CD4-positive, alpha-beta T cell treated with Interleukin-12 subunit alpha and Interleukin-12 subunit beta, for 1 hour (primary cell): ENCODE measurements at regions not wholly inside any gene's neighbourhood (a gene's known extent, or its start where the extent isn't known, plus 50 kb on each side); places are given as distances from the start of the nearest gene placed in this dataset.
"Not testable (repeated sequence)": the region's sequence is repeated elsewhere in the genome, so short reads cannot be mapped to it uniquely, and the experiment has no call there.

Source experiments
- DNase-seq: peaks from one replicate; pipeline ENCODE4 v3.0.0-alpha.2; 2020

DNA sequence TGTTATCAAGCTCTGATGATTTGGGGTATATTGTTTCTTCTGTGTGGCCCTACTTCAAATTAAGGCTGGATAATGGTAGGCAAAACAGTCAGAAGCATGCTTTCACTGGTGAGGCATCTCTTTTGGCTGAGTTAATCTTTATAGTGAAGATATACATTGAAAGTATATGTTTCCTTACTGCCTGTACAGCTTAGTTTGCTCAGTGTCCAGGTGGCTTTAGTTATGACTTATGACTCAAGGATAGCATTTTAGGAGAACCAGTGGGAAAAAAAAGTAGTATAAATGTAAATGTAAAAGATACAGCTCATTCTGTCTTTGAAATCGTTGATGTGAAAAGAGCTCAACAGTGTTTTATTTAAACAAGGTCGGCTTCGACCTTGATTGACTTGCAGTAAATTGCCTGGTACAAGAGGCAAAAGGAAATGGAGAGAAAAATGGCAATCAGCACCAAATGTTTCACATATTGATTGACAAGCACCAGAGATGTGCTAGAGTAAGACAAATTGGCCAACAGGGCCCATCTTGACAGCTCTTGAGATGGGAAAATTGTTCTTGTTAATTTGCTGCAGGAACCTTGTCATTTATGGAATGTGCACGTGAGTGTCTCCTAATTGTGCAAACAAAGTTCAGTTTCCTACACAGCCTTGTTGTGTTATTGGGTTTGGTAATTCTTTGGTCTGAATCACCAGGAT, 447.4 kb upstream of the WWC1 start:
- no peak for DNase-seq

DNA sequence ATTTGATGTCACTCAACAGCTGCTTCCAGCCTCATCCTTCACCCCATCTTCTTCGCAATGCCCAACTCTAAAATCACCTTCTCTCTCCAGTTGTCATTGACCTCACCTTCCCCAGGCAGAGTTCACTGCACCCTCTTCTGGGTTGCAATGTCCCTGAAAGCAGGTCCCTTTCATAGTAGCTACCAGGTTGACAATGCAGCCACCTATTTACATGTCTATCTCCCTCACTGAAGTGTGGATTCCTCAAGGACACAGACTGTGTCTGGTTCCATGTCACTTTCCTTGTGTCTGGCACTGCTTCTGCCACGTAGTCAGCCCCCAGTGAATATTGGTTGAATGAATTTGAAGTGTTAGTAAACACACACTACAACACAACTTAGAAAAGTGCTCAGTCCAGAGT, 445.5 kb upstream of the WWC1 start:
- DNase-seq: no peak

DNA sequence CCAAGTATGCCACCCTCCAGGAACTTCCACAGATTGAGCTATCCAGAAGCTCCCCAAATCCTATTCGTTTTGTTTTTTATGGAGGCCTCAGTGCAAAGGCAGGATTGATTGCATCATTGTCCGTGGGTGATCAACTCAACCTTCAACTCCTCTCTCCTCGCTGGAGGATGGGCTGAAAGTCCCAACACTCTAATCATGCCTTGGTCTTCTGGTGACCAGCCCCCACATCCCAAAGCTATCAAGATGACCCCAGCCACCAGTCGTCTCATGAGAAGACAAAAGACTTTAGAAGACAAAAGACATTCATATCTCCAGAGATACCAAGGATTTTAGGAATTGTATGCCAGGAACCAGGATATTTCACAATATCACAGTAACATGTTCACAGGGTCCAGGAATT, 441.6 kb upstream of the WWC1 start:
- no peak for DNase-seq

DNA sequence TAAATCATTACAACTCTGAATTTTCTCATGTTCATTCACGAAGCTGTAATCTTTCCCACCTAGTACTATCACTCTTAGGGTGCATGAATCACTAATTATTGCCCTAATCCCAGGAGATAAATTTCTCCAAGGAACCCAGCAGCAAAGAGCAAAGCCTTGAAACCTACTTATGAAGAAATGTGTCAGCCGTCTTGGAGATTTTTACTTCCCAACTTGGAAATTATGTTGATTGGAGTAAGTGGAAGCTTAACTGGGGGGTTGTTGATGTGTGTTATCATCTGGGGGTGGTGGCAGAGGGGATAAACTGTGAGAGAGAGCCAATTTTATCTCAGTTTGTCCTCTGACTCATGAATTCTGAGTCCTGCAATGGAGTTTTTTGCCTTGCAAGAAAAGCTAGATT, 440.5 kb upstream of the WWC1 start:
- DNase-seq: no peak

DNA sequence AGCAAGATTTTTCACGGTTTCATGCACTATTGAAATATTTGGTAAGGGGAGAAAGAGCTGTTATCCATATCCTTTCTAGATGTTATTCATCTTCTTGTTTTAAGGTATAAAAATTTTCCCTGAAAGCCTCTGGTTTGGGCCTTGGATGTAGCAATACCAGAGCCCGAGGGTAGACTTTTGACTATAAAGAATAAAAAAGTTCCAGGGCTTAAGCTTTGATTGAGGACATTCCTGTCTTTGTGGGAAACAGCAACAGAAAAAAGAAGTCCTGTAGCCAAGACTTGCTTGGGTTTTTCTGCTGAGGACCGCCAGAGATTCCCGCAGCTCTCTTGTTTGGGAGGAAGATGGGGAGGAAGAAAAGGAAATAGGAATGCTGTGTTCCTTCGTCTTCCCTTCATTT, 440.0 kb upstream of the WWC1 start:
- no peak for DNase-seq

DNA sequence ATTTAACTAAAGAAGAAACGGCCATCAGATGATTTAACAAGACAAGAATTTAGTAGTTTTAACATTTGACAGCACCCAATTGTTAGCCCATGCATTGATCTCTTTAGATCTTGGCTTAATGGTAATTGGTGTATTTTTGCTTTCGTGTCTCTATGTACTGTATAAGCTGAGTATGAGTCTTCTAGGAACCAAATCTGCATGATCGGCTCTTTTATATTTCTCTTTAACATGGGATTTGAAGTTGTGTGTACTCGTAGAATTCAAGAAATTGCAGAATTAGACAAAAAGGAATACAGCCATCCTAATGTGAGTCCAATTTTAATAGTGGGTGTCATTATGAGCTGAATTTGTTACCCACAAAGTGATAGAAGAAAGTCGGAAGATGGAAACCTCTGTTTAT, 438.9 kb upstream of the WWC1 start:
- no peak for DNase-seq

DNA sequence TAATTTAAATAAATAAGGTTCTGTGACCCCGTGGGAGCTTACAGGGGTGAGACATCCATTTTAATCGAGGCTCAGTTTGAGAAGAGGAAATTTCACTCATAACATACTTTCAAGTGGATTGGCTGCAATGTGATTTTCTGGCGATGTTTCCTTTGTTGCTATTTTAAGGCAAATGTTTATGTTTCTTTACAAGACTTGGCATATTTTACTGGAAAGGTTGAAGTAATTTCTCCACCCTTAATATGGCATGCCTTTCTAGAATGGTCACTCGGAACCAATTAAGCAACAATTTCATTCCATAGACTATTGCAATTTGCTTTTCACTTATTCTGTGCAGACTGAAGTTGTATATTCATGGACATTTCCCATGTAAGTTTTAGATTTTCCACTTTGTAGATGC, 438.0 kb upstream of the WWC1 start:
- no peak for DNase-seq

DNA sequence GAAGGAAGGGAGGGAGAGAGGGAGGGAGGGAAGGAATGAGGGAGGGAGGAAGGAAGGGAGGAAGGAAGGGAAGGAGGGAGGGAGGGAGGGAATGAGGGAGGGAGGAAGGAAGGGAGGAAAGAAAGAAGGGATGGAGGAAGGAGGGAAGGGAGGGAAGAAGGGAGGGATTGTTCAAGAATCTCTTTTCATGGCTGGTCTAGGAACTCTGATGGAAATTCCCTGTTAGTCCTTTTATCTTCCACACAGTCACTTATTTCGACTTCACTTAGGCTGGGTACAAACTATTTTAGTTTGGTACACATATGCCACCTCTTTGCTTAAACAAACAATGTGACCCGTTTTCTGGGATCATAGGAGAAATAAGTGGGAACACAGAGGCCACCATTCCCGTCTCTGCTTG, 435.6 kb upstream of the WWC1 start:
- DNase-seq: no peak

DNA sequence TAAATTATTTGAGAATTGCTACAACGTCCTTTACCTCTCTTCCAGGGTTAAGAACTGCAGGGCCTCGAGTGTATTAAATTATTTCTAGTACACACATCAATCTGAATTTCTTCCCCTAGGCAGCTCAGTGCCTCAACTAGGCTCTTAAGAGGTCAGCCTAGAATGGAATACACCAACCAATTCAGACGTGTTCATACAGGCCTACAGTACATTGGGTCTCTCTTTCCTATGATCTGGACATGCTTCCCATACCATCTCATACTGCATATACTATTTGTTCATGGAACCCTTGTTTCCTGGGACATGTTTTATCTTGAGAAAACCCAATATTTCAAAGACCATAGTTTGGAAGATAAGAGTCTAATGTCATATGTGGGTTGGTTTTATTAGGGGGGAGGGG, 434.1 kb upstream of the WWC1 start:
- DNase-seq: no peak

DNA sequence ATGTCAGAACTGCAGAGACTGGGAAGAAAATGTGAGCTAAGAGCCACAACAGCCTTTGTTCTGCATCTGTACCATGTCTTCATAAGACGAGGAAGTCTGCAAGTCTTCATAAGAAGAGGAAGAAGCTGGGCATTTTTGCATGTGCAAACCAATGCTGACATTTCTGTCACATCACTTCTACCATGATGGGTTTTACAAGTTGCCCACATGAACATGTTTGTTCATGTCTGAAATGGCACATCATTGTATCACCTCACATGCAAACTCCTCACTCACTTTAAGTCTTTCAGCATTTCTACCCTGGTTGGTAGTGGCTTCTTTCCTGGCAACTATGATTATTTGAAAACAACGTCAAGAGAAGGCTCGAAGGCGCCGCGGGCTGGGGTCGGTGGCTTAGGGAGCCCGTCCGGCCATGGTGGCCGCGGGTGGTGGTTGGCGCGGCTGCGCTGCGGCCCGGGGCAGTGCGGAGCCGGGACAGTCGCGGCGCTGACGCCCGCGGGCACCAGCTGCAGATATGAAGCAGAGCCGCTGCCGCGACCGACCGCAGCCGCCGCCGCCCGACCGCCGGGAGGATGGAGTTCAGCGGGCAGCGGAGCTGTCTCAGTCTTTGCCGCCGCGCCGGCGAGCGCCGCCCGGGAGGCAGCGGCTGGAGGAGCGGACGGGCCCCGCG, 433.1 kb upstream of the WWC1 start:
- DNase-seq: not testable (repeated sequence)

DNA sequence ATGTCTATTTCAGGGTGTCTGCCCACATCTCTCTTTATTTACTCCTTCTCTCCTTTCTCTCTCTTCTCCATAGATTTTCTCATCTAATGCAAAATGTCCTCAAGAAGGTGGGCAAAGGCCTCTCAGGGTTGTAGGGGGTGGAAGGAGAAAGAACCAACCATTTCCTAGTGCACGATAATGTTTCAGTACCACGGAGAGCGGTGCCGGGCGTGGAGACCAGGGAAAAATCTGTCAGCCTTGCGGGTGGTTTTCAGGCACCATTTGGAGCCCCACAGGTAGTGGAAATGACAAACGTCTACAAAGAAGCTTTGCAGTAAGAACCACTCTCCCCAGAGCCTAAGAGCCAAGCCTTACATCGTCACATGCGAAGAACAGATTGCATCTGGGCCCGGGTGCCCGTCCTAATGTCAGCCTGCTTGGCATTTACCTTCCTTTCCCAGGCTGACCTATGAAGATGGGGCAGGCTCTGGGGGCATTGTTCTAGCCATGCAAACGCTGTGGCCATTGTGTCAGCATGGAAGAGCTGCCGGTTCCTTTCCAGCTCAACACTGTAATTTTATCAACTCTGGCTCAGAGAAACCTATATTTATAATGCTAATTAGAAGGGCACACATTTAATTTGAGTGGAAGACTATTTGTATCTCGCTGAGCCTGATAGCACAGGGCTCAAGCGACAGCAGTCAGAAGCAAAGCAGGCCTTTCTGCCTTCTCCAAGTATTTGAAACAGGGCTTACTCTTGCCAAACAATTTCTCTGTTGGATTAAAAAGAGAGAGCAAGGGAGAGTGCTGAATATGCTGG, 430.1 kb upstream of the WWC1 start:
- DNase-seq: no peak

DNA sequence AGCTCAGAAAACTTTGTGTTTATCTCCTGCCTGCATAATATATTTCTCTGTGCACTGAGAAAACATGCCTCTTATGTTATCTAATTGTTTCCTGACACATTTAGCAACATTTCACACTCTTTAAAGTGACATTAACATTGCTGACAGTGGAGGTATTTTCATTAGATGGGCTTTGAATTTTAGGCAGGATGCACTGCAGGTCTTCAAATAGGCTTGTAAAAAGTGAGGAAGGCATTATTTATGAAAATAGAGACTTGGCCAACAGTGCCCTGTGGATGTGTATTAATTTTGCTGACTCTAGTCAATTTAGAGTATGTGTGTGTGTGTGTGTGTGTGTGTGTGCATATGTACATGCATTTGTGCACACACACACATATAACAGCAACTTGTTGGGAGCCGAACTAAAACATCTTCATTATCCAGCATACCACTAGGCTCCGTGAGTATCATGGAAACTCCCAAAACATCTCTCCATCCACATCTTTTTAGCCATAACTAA, 429.5 kb upstream of the WWC1 start:
- DNase-seq: no peak

DNA sequence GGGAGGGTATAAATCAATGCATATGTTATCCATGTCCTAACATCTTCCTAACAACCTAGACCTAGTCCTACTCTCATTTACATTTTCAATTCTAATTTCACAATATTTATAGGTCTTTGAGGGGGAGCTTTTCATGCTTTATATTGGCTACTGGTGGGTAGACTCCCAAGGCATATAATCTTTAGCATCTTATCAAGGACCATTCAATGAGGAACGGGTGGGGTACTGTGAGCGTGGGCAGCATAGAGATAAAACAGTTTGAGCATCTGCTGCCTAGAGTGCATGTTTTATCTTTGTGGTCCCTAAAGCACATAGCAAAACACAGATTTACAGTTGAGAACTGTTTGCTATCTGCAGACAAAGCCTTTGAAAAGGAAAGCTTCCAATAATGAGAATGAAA, 427.6 kb upstream of the WWC1 start:
- no peak for DNase-seq

DNA sequence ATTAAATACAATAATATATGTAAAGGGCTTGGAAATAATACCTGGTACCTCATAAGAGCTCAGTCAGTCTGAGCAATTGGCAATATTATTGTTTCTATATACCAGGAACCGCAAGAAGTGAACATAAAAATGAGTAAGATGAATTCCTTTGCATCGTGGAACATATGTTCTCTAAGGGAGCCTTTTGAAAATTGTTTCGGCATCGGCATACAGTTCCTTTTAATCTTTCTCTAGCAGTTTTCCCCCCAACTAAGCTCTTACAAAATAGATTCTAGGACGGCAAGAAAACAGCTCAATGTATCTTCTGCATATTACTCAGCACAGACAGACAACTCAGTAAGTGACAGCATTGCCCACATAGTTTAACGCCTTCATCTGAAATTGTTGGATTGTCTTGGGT, 426.6 kb upstream of the WWC1 start:
- no peak for DNase-seq

DNA sequence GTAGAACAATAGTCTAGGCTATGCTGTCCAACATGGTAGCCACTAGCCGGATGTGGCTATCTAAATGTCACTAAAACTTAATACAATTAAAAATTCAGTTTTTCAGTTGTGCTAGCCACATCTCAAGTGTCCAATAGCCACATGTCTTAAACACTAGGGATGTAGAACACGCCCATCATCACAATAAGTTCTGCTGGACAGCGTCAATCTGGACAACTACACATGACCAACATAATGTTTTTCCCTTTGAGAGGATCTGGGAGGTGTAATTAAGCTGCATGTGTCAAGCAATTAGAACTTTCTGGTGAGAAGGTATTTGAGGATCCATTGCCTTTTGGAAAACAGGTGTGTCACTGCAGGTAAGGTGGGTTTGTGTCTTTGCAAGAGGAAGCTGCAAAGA, 424.6 kb upstream of the WWC1 start:
- DNase-seq: no peak

DNA sequence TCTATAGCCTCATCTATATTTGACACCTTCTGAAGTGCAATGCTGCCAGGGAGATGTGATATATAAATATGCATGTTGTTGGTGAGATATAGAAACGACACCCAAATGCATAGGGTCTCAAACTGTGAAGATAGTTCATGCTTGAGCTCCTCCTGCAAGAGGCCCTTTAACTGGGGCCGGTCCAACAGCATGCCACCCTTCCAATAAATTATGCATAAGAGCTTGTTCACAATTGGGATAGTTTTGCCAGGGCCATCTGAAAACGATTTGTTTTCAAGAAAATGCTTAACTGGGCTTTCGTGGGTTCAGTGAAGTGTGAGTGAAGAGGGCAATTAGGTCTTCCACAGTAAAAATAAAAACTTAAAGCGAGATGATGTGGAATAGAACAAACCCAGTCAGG, 424.2 kb upstream of the WWC1 start:
- DNase-seq: no peak

DNA sequence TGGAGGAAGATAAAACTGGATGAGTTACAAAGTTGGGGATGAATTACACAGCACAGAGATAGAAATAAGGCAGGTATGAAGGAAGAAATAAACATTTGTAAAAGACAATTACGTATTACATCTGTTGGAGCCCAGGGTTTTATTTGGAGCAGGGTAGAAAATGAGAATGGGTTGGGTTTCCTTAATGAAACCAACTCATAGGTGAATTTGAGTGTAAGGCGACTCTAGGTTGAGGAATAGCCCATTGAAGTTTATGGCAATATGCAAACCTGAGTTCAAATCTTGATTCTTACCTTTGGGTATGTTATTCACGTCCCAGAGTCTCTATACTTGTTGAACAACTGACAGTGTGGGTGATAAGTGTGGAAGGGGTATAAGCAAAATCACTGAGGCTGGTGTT, 422.3 kb upstream of the WWC1 start:
- no peak for DNase-seq

DNA sequence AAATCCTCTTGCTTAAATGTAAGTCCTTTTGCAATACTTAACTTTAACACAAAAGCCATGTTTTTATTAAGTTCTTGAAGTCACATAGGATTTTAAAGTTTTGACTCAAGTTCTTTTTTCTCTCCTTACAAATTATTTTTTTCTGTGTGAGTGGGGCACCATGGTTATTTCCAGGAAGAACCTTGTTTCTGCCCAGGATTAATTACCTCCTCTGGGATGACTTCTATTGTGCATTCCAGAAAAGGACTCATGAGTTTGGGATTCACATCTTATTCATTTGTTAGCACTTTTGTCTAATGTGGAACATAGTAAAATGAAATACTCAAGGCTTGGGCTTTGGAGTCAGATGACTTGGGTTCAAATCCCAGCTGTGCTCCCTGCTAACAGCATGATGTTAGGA, 421.4 kb upstream of the WWC1 start:
- no peak for DNase-seq

DNA sequence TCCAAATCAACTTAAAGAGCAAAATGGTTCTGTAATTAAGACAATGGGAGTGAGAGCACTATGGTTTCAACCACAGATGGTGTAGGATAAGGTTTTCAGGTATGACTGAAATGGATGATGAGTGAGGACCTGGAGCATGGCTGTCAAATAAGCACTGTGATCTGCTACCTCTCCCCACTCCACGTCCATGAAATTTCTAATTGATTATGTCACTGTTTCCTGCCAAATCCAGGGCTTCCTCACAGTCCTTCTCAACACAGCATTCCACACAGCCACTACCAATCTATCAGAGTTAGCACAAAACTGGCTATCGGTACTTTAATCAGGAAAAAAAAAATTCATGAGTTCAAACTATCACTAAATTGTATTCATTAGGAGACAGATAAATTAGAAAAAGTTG, 420.4 kb upstream of the WWC1 start:
- no peak for DNase-seq

DNA sequence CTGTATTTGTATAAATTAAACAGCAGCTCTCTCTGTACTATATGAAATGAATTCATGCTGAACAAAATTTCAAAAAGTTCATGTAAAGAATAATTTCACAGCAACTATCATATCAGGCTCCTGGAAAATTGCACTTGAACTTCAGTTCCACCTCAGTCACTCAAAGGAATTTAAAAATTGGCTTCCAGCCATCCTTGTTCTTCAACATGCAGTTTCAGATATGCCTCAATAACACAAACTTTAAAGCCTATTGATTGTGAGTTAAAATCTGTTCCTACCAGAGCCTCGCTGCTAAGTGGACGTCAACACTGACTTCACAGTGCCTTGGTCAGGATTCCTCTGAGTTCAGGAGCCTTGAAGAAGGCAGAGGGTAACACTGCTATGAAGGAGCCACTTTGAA, 418.7 kb upstream of the WWC1 start:
- DNase-seq: no peak

DNA sequence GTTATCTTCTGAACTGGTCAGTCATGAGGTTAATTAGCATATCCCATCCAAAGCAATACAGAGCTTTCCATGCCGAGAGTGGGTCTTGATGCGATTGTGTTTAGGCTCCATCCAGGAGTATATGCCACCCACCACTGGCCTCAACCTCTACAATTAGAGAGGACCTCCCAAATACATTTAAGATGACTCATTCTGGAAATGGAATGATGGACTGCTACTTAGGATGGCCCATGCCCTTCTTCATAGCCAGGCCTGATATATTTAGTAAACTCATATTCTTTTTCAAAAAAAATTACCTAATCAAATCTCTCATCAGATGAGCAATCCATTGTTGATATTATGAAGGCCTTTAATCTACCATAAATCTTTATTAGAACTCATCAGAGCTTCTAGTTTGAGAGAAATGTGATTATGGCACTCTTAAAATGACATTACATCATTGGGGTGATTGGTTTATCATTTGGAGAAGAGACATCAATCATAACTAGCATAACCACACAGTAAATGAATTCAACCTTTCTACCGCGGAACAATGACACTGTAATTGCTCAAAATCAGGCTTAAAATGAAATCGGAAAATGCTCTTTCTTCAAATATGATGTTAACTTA, 414.2 kb upstream of the WWC1 start:
- no peak for DNase-seq

DNA sequence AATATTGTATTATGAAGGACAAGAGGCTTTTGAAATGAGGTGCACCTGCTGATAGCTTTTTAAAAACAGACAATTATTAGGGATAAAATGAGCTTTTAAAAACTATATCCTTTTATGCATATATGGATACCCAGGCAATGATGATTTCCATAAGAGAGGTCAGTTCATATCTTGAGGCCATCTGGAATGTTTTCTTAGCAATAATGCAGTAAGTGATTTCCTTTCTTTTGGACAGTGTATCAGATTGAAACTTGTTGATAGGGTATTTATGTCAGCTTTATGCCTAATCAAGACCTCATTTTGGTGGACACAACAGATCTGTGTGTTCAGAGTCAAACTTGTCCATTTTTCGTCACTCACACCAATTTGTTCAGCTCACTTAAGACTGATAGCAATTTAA, 413.5 kb upstream of the WWC1 start:
- no peak for DNase-seq

DNA sequence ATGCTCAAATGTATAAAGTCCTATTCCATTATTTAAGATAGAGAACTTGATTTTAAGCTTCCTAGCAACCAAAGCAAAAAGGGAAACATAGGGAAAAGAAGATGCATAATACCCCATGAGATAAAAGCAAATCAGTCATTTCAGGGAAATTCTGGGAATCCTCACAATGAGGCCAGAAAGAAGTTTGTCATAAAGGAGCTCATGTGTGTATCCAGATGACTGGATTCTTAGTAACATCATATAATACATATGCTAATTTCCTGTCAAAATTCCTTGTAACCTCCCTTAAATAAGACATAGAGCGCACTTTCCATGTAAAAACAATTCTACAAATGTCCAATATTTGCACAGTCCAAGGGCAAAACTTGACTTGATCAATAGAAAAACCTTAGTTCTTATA, 411.0 kb upstream of the WWC1 start:
- DNase-seq: no peak

DNA sequence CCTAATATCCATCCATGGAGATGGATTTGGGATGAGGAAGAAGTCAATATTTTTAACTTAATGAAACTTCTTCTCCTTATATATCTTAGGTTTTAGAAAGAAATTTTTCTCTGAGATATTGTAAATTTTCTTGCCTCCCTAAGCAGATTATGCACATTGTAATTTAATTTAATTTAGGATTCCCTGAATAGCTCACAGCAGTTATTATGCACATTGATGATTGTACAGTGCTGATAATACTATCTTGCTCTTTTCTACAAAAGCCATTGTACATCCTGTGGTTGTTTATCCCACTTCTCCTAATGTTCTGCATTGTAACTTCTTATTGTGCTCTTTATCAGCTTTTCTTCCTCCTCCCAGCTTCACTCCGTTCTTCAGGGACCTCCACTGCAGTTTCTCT, 410.4 kb upstream of the WWC1 start:
- DNase-seq: no peak
